Endothelial cell of umbilical vein (primary cell): ENCODE measurements at regions not wholly inside any gene's neighbourhood (a gene's known extent, or its start where the extent isn't known, plus 50 kb on each side); places are given as distances from the start of the nearest gene placed in this dataset.

Experiments used
- MAX ChIP-seq: IDR thresholded peaks from 2 replicates; pipeline ENCODE4 v1.6.1; 2011; ENCODE audit not compliant: insufficient read depth, insufficient read length
- POLR2AphosphoS5 ChIP-seq: IDR thresholded peaks from 2 replicates; pipeline ENCODE4 v1.6.1; 2012; ENCODE audit warnings: low read depth, mild to moderate bottlenecking, control low read depth, low read length, moderate library complexity; ENCODE audit not compliant: insufficient read depth
- TF ChIP-seq, protein P1 (sequence below), 2 donors: IDR thresholded peaks; 1 replicate in 1 of 2; 2 replicates in 1 of 2; pipeline ENCODE4 v1.5.1; 2011; ENCODE audit warnings: low read length in 2 of 2, mild to moderate bottlenecking in 2 of 2, moderate library complexity in 2 of 2, control low read depth in 1 of 2, inconsistent platforms in 1 of 2, low read depth in 1 of 2; ENCODE audit not compliant: insufficient read depth in 1 of 2; ENCODE audit errors: extremely low read depth in 1 of 2

DNA sequence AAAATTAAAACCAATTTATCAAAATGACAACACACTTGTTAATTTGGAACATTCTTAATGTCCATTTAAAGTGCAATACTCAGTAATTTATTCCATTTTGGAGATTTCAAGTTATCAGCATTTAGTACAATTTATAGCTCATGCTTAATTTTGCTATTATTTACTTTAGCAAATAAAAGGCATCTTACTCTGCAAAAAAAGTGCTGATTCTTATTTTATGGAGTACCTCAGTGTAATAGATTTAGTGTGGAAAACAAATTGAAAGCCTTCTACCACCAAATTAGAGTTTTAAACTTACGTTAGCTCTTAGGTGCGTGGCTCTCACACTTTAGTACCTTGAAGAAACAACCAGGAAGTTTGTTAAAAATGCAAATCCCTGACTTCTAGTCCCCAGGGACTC lies 208.4 kb upstream of the NRIP1 start:
- TF ChIP-seq, protein P1, sequence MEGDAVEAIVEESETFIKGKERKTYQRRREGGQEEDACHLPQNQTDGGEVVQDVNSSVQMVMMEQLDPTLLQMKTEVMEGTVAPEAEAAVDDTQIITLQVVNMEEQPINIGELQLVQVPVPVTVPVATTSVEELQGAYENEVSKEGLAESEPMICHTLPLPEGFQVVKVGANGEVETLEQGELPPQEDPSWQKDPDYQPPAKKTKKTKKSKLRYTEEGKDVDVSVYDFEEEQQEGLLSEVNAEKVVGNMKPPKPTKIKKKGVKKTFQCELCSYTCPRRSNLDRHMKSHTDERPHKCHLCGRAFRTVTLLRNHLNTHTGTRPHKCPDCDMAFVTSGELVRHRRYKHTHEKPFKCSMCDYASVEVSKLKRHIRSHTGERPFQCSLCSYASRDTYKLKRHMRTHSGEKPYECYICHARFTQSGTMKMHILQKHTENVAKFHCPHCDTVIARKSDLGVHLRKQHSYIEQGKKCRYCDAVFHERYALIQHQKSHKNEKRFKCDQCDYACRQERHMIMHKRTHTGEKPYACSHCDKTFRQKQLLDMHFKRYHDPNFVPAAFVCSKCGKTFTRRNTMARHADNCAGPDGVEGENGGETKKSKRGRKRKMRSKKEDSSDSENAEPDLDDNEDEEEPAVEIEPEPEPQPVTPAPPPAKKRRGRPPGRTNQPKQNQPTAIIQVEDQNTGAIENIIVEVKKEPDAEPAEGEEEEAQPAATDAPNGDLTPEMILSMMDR (IDR thresholded peaks at IDR 0.05; ENCODE audit: extremely low read depth in 1 of 2, insufficient read depth in 1 of 2, low read depth in 1 of 2, low read length in 2 of 2) = no peak
- TF ChIP-seq MAX = no peak
- TF ChIP-seq POLR2AphosphoS5 = no peak
